Stimulated activated effector memory CD8-positive, alpha-beta T cell treated with anti-CD3 and anti-CD28 coated beads, Interleukin-12 subunit alpha, Interleukin-12 subunit beta, amount 100 ng/mL, for 72 hours (primary cell): ENCODE measurements at regions not wholly inside any gene's neighbourhood (a gene's known extent, or its start where the extent isn't known, plus 50 kb on each side); places are given as distances from the start of the nearest gene placed in this dataset.
"Not testable (repeated sequence)": the region's sequence is repeated elsewhere in the genome, so short reads cannot be mapped to it uniquely, and the experiment has no call there.

Experiments
- ATAC-seq: fragments of 150-1000 bp; cut with Tn5 transposase; 2 replicates; pipeline ENCODE4 v1.10.0; 2021
- DNase-seq, 2 donors: peaks; one replicate each; pipeline ENCODE4 v3.0.0; 2021 to 2022; ENCODE audit warnings: low spot score in 2 of 2
- H3K27ac Mint-ChIP-seq: one replicate; pipeline ENCODE4 v1.8.0; 2022; ENCODE audit warnings: mild to moderate bottlenecking, mixed read lengths
- H3K36me3 Mint-ChIP-seq: one replicate; pipeline ENCODE4 v1.8.0; 2022; ENCODE audit warnings: mild to moderate bottlenecking, mixed read lengths
- H3K4me1 Mint-ChIP-seq: one replicate; pipeline ENCODE4 v1.8.0; 2022; ENCODE audit warnings: mixed read lengths
- H3K4me3 Mint-ChIP-seq: one replicate; pipeline ENCODE4 v1.8.0; 2022; ENCODE audit warnings: mild to moderate bottlenecking, mixed read lengths
- H3K9me3 Mint-ChIP-seq: one replicate; pipeline ENCODE4 v1.8.0; 2022; ENCODE audit warnings: mixed read lengths

GRCh38 chr4:43411226-43411625 lies 518.7 kb downstream of the GRXCR1 start:
- no peak for ATAC-seq
- no peaks in the 10 kb centered on the region for H3K36me3 Mint-ChIP-seq
- H3K4me1 Mint-ChIP-seq, result no peaks in the 10 kb centered on the region
- no peak overlapping the region for H3K4me3 Mint-ChIP-seq
- DNase-seq, result no peak
- H3K27ac Mint-ChIP-seq, result no peak overlapping the region
- H3K9me3 Mint-ChIP-seq, result peaks cover 4% of the 10 kb centered on the region

GRCh38 chr4:43423276-43423675 lies 530.8 kb downstream of the GRXCR1 start:
- ATAC-seq (no peak), DNase-seq (no peak)
- no peak overlapping the region for H3K27ac Mint-ChIP-seq
- peaks cover 10% of the 10 kb centered on the region for H3K9me3 Mint-ChIP-seq
- no peaks in the 10 kb centered on the region for H3K36me3 Mint-ChIP-seq
- no peaks in the 10 kb centered on the region for H3K4me1 Mint-ChIP-seq
- H3K4me3 Mint-ChIP-seq, result no peak overlapping the region

GRCh38 chr4:43425206-43425605 lies 532.7 kb downstream of the GRXCR1 start:
- ATAC-seq (no peak), DNase-seq (no peak)
- Mint-ChIP-seq H3K27ac (no peak overlapping the region), H3K36me3 (no peaks in the 10 kb centered on the region), H3K4me1 (no peaks in the 10 kb centered on the region), H3K9me3 (peaks cover 13% of the 10 kb centered on the region), H3K4me3 (no peak overlapping the region)

- peaks cover 9% of the 10 kb centered on the region for H3K9me3 Mint-ChIP-seq
- H3K27ac Mint-ChIP-seq, result no peak overlapping the region
- ATAC-seq, result no peak
- DNase-seq, result no peak
- no peaks in the 10 kb centered on the region for H3K36me3 Mint-ChIP-seq
- H3K4me1 Mint-ChIP-seq, result no peaks in the 10 kb centered on the region
- no peak overlapping the region for H3K4me3 Mint-ChIP-seq
Observed at GRCh38 chr4:43435291-43435690, 542.8 kb downstream of the GRXCR1 start.

GRCh38 chr4:43452948-43453347 lies 560.4 kb downstream of the GRXCR1 start:
- Mint-ChIP-seq H3K9me3 (peaks cover 7% of the 10 kb centered on the region), H3K27ac (no peak overlapping the region), H3K36me3 (no peaks in the 10 kb centered on the region), H3K4me1 (no peaks in the 10 kb centered on the region), H3K4me3 (no peak overlapping the region)
- ATAC-seq, result peak; percentile 80
- DNase-seq, result no peak

GRCh38 chr4:43456383-43456782 lies 563.9 kb downstream of the GRXCR1 start:
- no peak for ATAC-seq
- DNase-seq, result no peak
- Mint-ChIP-seq H3K36me3 (no peaks in the 10 kb centered on the region), H3K9me3 (peaks cover 7% of the 10 kb centered on the region), H3K4me1 (no peaks in the 10 kb centered on the region), H3K4me3 (no peak overlapping the region), H3K27ac (no peak overlapping the region)

- DNase-seq (no peak), ATAC-seq (no peak)
- H3K36me3 Mint-ChIP-seq, result no peaks in the 10 kb centered on the region
- no peak overlapping the region for H3K4me3 Mint-ChIP-seq
- H3K9me3 Mint-ChIP-seq, result peaks cover 7% of the 10 kb centered on the region
- no peak overlapping the region for H3K27ac Mint-ChIP-seq
- no peaks in the 10 kb centered on the region for H3K4me1 Mint-ChIP-seq
Observed at GRCh38 chr4:43457866-43458265, 565.4 kb downstream of the GRXCR1 start.

GRCh38 chr4:43458293-43458692 lies 565.8 kb downstream of the GRXCR1 start:
- Mint-ChIP-seq H3K9me3 (peaks cover 7% of the 10 kb centered on the region), H3K4me3 (no peak overlapping the region)
- DNase-seq, result no peak

GRCh38 chr4:43471950-43472349 lies 579.4 kb downstream of the GRXCR1 start:
- Mint-ChIP-seq H3K4me3 (no peak overlapping the region), H3K27ac (no peak overlapping the region), H3K4me1 (no peaks in the 10 kb centered on the region), H3K9me3 (peaks cover 43% of the 10 kb centered on the region), H3K36me3 (no peaks in the 10 kb centered on the region)
- DNase-seq (no peak), ATAC-seq (no peak)

More at GRCh38 chr4:43458293-43458692, 565.8 kb downstream of the GRXCR1 start:
- Mint-ChIP-seq H3K27ac (no peak overlapping the region), H3K36me3 (no peaks in the 10 kb centered on the region), H3K4me1 (no peaks in the 10 kb centered on the region)
- no peak for ATAC-seq

GRCh38 chr4:43481526-43481925 lies 589.0 kb downstream of the GRXCR1 start:
- no peak overlapping the region for H3K4me3 Mint-ChIP-seq
- H3K36me3 Mint-ChIP-seq, result no peaks in the 10 kb centered on the region
- ATAC-seq (no peak), DNase-seq (no peak)
- H3K4me1 Mint-ChIP-seq, result no peaks in the 10 kb centered on the region
- H3K9me3 Mint-ChIP-seq, result peaks cover 23% of the 10 kb centered on the region
- H3K27ac Mint-ChIP-seq, result no peak overlapping the region

- Mint-ChIP-seq H3K9me3 (peaks cover 23% of the 10 kb centered on the region), H3K36me3 (no peaks in the 10 kb centered on the region), H3K27ac (no peak overlapping the region), H3K4me3 (no peak overlapping the region), H3K4me1 (no peaks in the 10 kb centered on the region)
- no peak for DNase-seq
- no peak for ATAC-seq
Observed at GRCh38 chr4:43485196-43485595, 592.7 kb downstream of the GRXCR1 start.

- no peak overlapping the region for H3K27ac Mint-ChIP-seq
- ATAC-seq (no peak), DNase-seq (no peak)
- no peak overlapping the region for H3K4me3 Mint-ChIP-seq
- no peaks in the 10 kb centered on the region for H3K36me3 Mint-ChIP-seq
- H3K9me3 Mint-ChIP-seq, result peaks cover 11% of the 10 kb centered on the region
- H3K4me1 Mint-ChIP-seq, result no peaks in the 10 kb centered on the region
Observed at GRCh38 chr4:43496188-43496587, 603.7 kb downstream of the GRXCR1 start.

- peaks cover 11% of the 10 kb centered on the region for H3K9me3 Mint-ChIP-seq
- no peaks in the 10 kb centered on the region for H3K4me1 Mint-ChIP-seq
- no peaks in the 10 kb centered on the region for H3K36me3 Mint-ChIP-seq
- no peak for DNase-seq
- no peak overlapping the region for H3K27ac Mint-ChIP-seq
- no peak for ATAC-seq
- H3K4me3 Mint-ChIP-seq, result no peak overlapping the region
Observed at GRCh38 chr4:43496602-43497001, 604.1 kb downstream of the GRXCR1 start.

GRCh38 chr4:43505823-43506222 lies 613.3 kb downstream of the GRXCR1 start:
- not testable (repeated sequence) for DNase-seq, H3K36me3 Mint-ChIP-seq, H3K4me3 Mint-ChIP-seq, H3K27ac Mint-ChIP-seq, H3K4me1 Mint-ChIP-seq, ATAC-seq
- peaks cover 17% of the 10 kb centered on the region for H3K9me3 Mint-ChIP-seq

- H3K36me3 Mint-ChIP-seq, result no peaks in the 10 kb centered on the region
- no peaks in the 10 kb centered on the region for H3K4me1 Mint-ChIP-seq
- H3K27ac Mint-ChIP-seq, result no peak overlapping the region
- DNase-seq, result no peak
- H3K4me3 Mint-ChIP-seq, result no peak overlapping the region
- H3K9me3 Mint-ChIP-seq, result peaks cover 21% of the 10 kb centered on the region
- no peak for ATAC-seq
Observed at GRCh38 chr4:43512253-43512652, 619.7 kb downstream of the GRXCR1 start.

- Mint-ChIP-seq H3K36me3 (no peaks in the 10 kb centered on the region), H3K4me1 (no peaks in the 10 kb centered on the region), H3K9me3 (peaks cover 10% of the 10 kb centered on the region), H3K27ac (no peak overlapping the region), H3K4me3 (no peak overlapping the region)
- DNase-seq (no peak), ATAC-seq (no peak)
Observed at GRCh38 chr4:43525646-43526045, 633.1 kb downstream of the GRXCR1 start.

- Mint-ChIP-seq H3K36me3 (no peaks in the 10 kb centered on the region), H3K9me3 (peaks cover 14% of the 10 kb centered on the region), H3K4me3 (no peak overlapping the region), H3K4me1 (no peaks in the 10 kb centered on the region), H3K27ac (no peak overlapping the region)
- DNase-seq (no peak), ATAC-seq (no peak)
Observed at GRCh38 chr4:43547561-43547960, 655.0 kb downstream of the GRXCR1 start.
